OCI-LY1 (cell line): ENCODE measurements at regions not wholly inside any gene's neighbourhood (a gene's known extent, or its start where the extent isn't known, plus 50 kb on each side); places are given as distances from the start of the nearest gene placed in this dataset.

ENCODE experiments used
- EZH2 ChIP-seq: fragments of 200-600 bp; sonication (generic), shearing (Covaris generic); IDR thresholded peaks from 2 replicates; pipeline ENCODE4 v1.8.0; 2017; ENCODE audit warnings: borderline replicate concordance, mixed run types, mild to moderate bottlenecking, antibody characterized with exemption, low read length, moderate library complexity, mixed read lengths
- TF ChIP-seq, protein P1 (sequence below): fragments of 200-600 bp; sonication (generic), shearing (Covaris generic); IDR thresholded peaks from 2 replicates; pipeline ENCODE4 v1.5.1; 2017; ENCODE audit warnings: mild to moderate bottlenecking, antibody characterized with exemption, low read length, moderate library complexity, mixed read lengths

DNA sequence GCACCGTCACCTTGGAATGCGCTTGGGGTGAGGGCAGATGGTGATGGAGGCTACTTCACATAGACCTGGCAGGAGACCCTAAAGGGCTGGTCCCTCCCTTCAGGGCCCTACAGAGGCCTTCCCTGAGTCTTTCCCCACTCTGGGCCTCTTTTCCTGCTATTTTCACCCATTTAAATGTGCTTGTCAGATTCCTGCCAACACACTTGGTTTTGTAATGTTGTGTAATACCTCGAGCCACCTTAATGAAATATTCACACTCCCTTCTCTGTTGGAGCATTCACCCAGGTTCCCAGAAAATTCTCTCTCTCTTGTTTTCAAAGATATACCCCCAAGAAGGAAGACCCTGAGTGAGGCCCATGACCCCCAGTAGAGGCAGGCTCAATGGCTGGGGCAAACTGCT lies 456.6 kb upstream of the DYNLRB2 start:
- TF ChIP-seq, protein P1, sequence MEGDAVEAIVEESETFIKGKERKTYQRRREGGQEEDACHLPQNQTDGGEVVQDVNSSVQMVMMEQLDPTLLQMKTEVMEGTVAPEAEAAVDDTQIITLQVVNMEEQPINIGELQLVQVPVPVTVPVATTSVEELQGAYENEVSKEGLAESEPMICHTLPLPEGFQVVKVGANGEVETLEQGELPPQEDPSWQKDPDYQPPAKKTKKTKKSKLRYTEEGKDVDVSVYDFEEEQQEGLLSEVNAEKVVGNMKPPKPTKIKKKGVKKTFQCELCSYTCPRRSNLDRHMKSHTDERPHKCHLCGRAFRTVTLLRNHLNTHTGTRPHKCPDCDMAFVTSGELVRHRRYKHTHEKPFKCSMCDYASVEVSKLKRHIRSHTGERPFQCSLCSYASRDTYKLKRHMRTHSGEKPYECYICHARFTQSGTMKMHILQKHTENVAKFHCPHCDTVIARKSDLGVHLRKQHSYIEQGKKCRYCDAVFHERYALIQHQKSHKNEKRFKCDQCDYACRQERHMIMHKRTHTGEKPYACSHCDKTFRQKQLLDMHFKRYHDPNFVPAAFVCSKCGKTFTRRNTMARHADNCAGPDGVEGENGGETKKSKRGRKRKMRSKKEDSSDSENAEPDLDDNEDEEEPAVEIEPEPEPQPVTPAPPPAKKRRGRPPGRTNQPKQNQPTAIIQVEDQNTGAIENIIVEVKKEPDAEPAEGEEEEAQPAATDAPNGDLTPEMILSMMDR = no peak
- TF ChIP-seq EZH2 = no peak
